ENCODE measurements at regions not wholly inside any gene's neighbourhood (a gene's known extent, or its start where the extent isn't known, plus 50 kb on each side); places are given as distances from the start of the nearest gene placed in this dataset.

DNA sequence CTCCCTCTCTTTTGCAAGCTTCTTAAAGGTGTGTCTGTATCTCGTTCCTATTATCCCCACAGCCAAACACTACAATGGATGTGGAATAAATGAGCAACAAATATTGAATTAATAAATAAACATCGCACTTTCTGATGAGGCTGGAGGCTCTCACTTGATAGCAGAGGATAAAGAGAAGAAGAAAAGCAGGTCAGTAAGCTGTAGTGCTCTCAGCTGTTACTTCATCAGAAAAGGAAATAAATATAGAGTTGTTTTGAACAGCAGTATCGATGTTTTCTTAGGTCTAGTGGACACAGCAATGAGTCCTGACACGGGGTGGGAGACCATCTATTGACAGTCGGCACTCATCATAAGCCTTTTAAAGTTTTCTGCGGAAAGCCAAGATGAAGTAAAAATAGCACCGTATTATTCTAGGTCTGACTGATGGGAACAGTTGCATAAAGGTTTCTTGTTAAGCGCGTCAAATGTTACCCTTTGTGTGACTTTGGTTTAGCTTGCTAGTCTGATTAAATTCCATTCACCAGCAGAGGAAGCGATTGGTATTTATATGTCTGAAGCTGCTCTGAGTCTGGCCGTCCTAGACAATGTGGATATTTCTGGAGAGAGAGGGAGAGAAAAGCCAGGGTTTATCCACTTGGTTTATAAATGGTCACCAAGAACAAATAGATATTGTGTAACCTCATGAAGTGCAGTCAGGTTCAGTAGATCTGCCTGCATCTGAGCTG, 646.1 kb downstream of the CDH11 start:
- H3K36me3 ChIP-seq (ENCODE audit: control insufficient read depth, insufficient read depth, low read length), result no peaks in the 10 kb centered on the region
- H3K27ac ChIP-seq (ENCODE audit: low read length), result no peak overlapping the region
- no peaks in the 10 kb centered on the region for H3K9me3 ChIP-seq (ENCODE audit: control insufficient read depth, insufficient read depth, low read length)
- no peak overlapping the region for H3K4me3 ChIP-seq (ENCODE audit: low read length)
- no peaks in the 10 kb centered on the region for H3K27me3 ChIP-seq (ENCODE audit: control insufficient read depth, insufficient read depth, low read length)
- H3K4me1 ChIP-seq (ENCODE audit: control insufficient read depth, insufficient read depth, low read length), result no peaks in the 10 kb centered on the region
- no CpG with 5 or more reads among the region's 11 CpGs for whole genome bisulfite sequencing (ENCODE audit: insufficient coverage, insufficient read length)
- DNase-seq (ENCODE audit: low read depth, low spot score), result no peak

GRCh38 chr16:64470916-64471315, 650.9 kb downstream of the CDH11 start:
- Histone ChIP-seq H3K27ac (ENCODE audit: low read length) (no peak overlapping the region), H3K36me3 (ENCODE audit: control insufficient read depth, insufficient read depth, low read length) (no peaks in the 10 kb centered on the region), H3K9me3 (ENCODE audit: control insufficient read depth, insufficient read depth, low read length) (no peaks in the 10 kb centered on the region), H3K4me3 (ENCODE audit: low read length) (no peak overlapping the region), H3K27me3 (ENCODE audit: control insufficient read depth, insufficient read depth, low read length) (no peaks in the 10 kb centered on the region), H3K4me1 (ENCODE audit: control insufficient read depth, insufficient read depth, low read length) (no peaks in the 10 kb centered on the region)
- no CpG with 5 or more reads among the region's 2 CpGs for WGBS (ENCODE audit: insufficient coverage, insufficient read length)
- DNase-seq (ENCODE audit: low read depth, low spot score), result no peak

GRCh38 chr16:64469906-64470702, 651.8 kb downstream of the CDH11 start:
- no peaks in the 10 kb centered on the region for H3K4me1 ChIP-seq (ENCODE audit: control insufficient read depth, insufficient read depth, low read length)
- H3K27me3 ChIP-seq (ENCODE audit: control insufficient read depth, insufficient read depth, low read length), result no peaks in the 10 kb centered on the region
- no CpG with 5 or more reads among the region's 2 CpGs for WGBS (ENCODE audit: insufficient coverage, insufficient read length)
- H3K9me3 ChIP-seq (ENCODE audit: control insufficient read depth, insufficient read depth, low read length), result no peaks in the 10 kb centered on the region
- H3K4me3 ChIP-seq (ENCODE audit: low read length), result no peak overlapping the region
- H3K36me3 ChIP-seq (ENCODE audit: control insufficient read depth, insufficient read depth, low read length), result no peaks in the 10 kb centered on the region
- H3K27ac ChIP-seq (ENCODE audit: low read length), result no peak overlapping the region
- DNase-seq (ENCODE audit: low read depth, low spot score), result no peak

GRCh38 chr16:64469351-64469750, 652.5 kb downstream of the CDH11 start:
- H3K9me3 ChIP-seq (ENCODE audit: control insufficient read depth, insufficient read depth, low read length), result no peaks in the 10 kb centered on the region
- H3K27me3 ChIP-seq (ENCODE audit: control insufficient read depth, insufficient read depth, low read length), result no peaks in the 10 kb centered on the region
- no CpG with 5 or more reads among the region's 1 CpG for WGBS (ENCODE audit: insufficient coverage, insufficient read length)
- no peaks in the 10 kb centered on the region for H3K4me1 ChIP-seq (ENCODE audit: control insufficient read depth, insufficient read depth, low read length)
- H3K4me3 ChIP-seq (ENCODE audit: low read length), result no peak overlapping the region
- no peak for DNase-seq (ENCODE audit: low read depth, low spot score)
- no peak overlapping the region for H3K27ac ChIP-seq (ENCODE audit: low read length)
- no peaks in the 10 kb centered on the region for H3K36me3 ChIP-seq (ENCODE audit: control insufficient read depth, insufficient read depth, low read length)

- H3K4me3 ChIP-seq (ENCODE audit: low read length), result no peak overlapping the region
- WGBS (ENCODE audit: insufficient coverage, insufficient read length), result no CpG with 5 or more reads among the region's 1 CpG
- no peaks in the 10 kb centered on the region for H3K27me3 ChIP-seq (ENCODE audit: control insufficient read depth, insufficient read depth, low read length)
- H3K27ac ChIP-seq (ENCODE audit: low read length), result no peak overlapping the region
- no peak for DNase-seq (ENCODE audit: low read depth, low spot score)
- H3K36me3 ChIP-seq (ENCODE audit: control insufficient read depth, insufficient read depth, low read length), result no peaks in the 10 kb centered on the region
- no peaks in the 10 kb centered on the region for H3K9me3 ChIP-seq (ENCODE audit: control insufficient read depth, insufficient read depth, low read length)
- H3K4me1 ChIP-seq (ENCODE audit: control insufficient read depth, insufficient read depth, low read length), result no peaks in the 10 kb centered on the region
These were observed 653.3 kb downstream of the CDH11 start for GRCh38 chr16:64468515-64469090.

- no peaks in the 10 kb centered on the region for H3K9me3 ChIP-seq (ENCODE audit: control insufficient read depth, insufficient read depth, low read length)
- no peaks in the 10 kb centered on the region for H3K27me3 ChIP-seq (ENCODE audit: control insufficient read depth, insufficient read depth, low read length)
- no peak for DNase-seq (ENCODE audit: low read depth, low spot score)
- H3K4me1 ChIP-seq (ENCODE audit: control insufficient read depth, insufficient read depth, low read length), result no peaks in the 10 kb centered on the region
- no peak overlapping the region for H3K4me3 ChIP-seq (ENCODE audit: low read length)
- WGBS (ENCODE audit: insufficient coverage, insufficient read length), result no CpG with 5 or more reads among the region's 1 CpG
- no peaks in the 10 kb centered on the region for H3K36me3 ChIP-seq (ENCODE audit: control insufficient read depth, insufficient read depth, low read length)
- no peak overlapping the region for H3K27ac ChIP-seq (ENCODE audit: low read length)
These were observed 662.0 kb downstream of the CDH11 start for GRCh38 chr16:64459821-64460220.

DNA sequence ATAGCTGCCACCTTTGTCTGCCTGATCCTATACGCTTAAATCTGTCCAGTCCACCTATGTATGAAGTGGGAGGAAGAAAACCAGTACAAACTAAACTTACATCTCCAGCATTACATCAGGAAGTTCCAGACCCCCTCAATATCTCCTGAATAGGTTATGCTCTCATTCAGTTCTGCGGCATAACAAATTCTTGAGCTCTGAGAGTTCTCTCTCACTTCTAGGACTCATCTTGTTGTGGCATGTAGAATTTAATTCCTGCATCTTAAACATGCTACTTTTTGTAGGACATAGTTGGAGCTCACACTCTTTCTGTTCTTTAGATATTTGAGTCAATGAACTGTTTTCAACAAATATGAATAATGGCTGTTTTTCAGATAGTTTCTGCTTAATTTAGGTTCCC, 662.5 kb downstream of the CDH11 start:
- no peak for DNase-seq (ENCODE audit: low read depth, low spot score)
- Histone ChIP-seq H3K9me3 (ENCODE audit: control insufficient read depth, insufficient read depth, low read length) (no peaks in the 10 kb centered on the region), H3K27ac (ENCODE audit: low read length) (no peak overlapping the region), H3K4me3 (ENCODE audit: low read length) (no peak overlapping the region), H3K27me3 (ENCODE audit: control insufficient read depth, insufficient read depth, low read length) (no peaks in the 10 kb centered on the region), H3K4me1 (ENCODE audit: control insufficient read depth, insufficient read depth, low read length) (no peaks in the 10 kb centered on the region), H3K36me3 (ENCODE audit: control insufficient read depth, insufficient read depth, low read length) (no peaks in the 10 kb centered on the region)
- WGBS (ENCODE audit: insufficient coverage, insufficient read length), result no CpG with 5 or more reads among the region's 2 CpGs

DNA sequence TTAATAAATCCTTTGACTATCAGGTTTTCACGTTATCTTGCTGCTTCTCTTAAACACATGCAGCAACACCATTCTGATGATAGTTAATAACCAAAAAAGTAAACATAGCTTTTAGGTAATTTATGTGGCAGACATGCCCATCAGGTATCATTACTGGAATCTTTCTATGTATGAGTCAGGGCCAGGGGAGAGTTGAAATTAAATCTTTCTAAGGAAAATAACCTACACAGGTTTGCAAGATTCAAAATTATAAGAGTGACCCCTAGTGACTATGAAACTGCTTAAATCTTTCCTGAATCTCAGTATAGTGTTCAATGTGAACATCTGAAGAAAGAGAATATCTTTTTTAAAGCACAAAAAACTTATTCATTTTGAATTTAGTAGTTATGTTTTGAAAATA, 666.6 kb downstream of the CDH11 start:
- H3K4me3 ChIP-seq (ENCODE audit: low read length), result no peak overlapping the region
- H3K4me1 ChIP-seq (ENCODE audit: control insufficient read depth, insufficient read depth, low read length), result no peaks in the 10 kb centered on the region; the same call in 1 of the 2 replicates
- H3K36me3 ChIP-seq (ENCODE audit: control insufficient read depth, insufficient read depth, low read length), result no peaks in the 10 kb centered on the region
- H3K27me3 ChIP-seq (ENCODE audit: control insufficient read depth, insufficient read depth, low read length), result no peaks in the 10 kb centered on the region
- H3K27ac ChIP-seq (ENCODE audit: low read length), result no peak overlapping the region
- no CpG with 5 or more reads among the region's 1 CpG for WGBS (ENCODE audit: insufficient coverage, insufficient read length)
- H3K9me3 ChIP-seq (ENCODE audit: control insufficient read depth, insufficient read depth, low read length), result no peaks in the 10 kb centered on the region
- DNase-seq (ENCODE audit: low read depth, low spot score), result no peak

DNA sequence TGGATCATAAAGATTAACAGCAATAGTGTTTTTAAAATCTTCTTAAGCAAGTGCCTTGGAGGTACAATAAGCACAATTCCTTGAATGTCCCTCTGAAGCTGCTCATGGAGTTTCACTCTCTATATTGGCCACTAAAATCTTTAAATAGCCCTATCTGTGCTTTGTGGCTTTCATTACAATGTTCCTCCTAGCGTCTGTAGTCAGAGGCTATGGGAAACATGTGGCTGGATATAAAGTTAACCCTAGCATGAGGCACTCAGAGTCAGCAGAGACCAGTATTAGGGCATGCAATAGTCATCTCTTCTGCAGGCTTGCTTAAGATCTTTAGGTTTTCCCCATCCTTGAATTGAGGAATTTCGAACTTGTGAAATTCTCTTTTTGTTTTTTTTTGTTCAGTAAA, 668.2 kb downstream of the CDH11 start:
- H3K27me3 ChIP-seq (ENCODE audit: control insufficient read depth, insufficient read depth, low read length), result no peaks in the 10 kb centered on the region
- no peak overlapping the region for H3K4me3 ChIP-seq (ENCODE audit: low read length)
- DNase-seq (ENCODE audit: low read depth, low spot score), result no peak
- H3K9me3 ChIP-seq (ENCODE audit: control insufficient read depth, insufficient read depth, low read length), result no peaks in the 10 kb centered on the region
- WGBS (ENCODE audit: insufficient coverage, insufficient read length), result no CpG with 5 or more reads among the region's 2 CpGs
- no peaks in the 10 kb centered on the region; the same call in 1 of the 2 replicates for H3K4me1 ChIP-seq (ENCODE audit: control insufficient read depth, insufficient read depth, low read length)
- H3K36me3 ChIP-seq (ENCODE audit: control insufficient read depth, insufficient read depth, low read length), result no peaks in the 10 kb centered on the region
- H3K27ac ChIP-seq (ENCODE audit: low read length), result no peak overlapping the region

- Histone ChIP-seq H3K4me1 (ENCODE audit: control insufficient read depth, insufficient read depth, low read length) (no peaks in the 10 kb centered on the region; the same call in 1 of the 2 replicates), H3K36me3 (ENCODE audit: control insufficient read depth, insufficient read depth, low read length) (no peaks in the 10 kb centered on the region), H3K4me3 (ENCODE audit: low read length) (no peak overlapping the region), H3K27ac (ENCODE audit: low read length) (no peak overlapping the region), H3K27me3 (ENCODE audit: control insufficient read depth, insufficient read depth, low read length) (no peaks in the 10 kb centered on the region), H3K9me3 (ENCODE audit: control insufficient read depth, insufficient read depth, low read length) (no peaks in the 10 kb centered on the region)
- DNase-seq (ENCODE audit: low read depth, low spot score), result no peak
These were observed 669.4 kb downstream of the CDH11 start for GRCh38 chr16:64452446-64452845.
